IMR-90 (cell line): ENCODE measurements at regions not wholly inside any gene's neighbourhood (a gene's known extent, or its start where the extent isn't known, plus 50 kb on each side); places are given as distances from the start of the nearest gene placed in this dataset.

ENCODE experiments used
- ATAC-seq: fragments of 200-7000 bp; cut with Tn5 transposase; 2 replicates; pipeline ENCODE4 v1.9.1; 2020; ENCODE audit warnings: low read depth, mild to moderate bottlenecking, moderate library complexity
- BruUV-seq: library from RNA; stranded (reverse); fragments of 400-500 nt; replicated peaks from 2 replicates; lab custom pipeline; 2021; lab: Mats Ljungman, UMichigan
- CTCF ChIA-PET: fragments of 300-600 bp; formaldehyde crosslinking; extraction: SDS; loops from one replicate; lab custom pipeline; 2021; ENCODE audit warnings: antibody characterized with exemption; lab: Yijun Ruan, JAX
- POLR2A ChIA-PET: fragments of 300-600 bp; sonication (Branson Sonifier 250); formaldehyde crosslinking; loops from one replicate; lab custom pipeline; 2022; ENCODE audit warnings: antibody characterized with exemption; ENCODE audit not compliant: unreplicated experiment; lab: Charles Lee
- DNase-seq: peaks from one replicate; pipeline ENCODE4 v3.0.0; 2013
- H2AFZ ChIP-seq: replicated peaks from 2 replicates; pipeline ENCODE3; 2013; ENCODE audit warnings: low read length, mild to moderate bottlenecking; ENCODE audit not compliant: poor library complexity
- H2AK5ac ChIP-seq: 2 replicates; pipeline ENCODE4 v1.6.1; 2013; ENCODE audit warnings: low read depth, low read length, inconsistent platforms
- H2AK9ac ChIP-seq: replicated peaks from 2 replicates; pipeline ENCODE3; 2013; ENCODE audit warnings: mild to moderate bottlenecking, low read depth, low read length, moderate library complexity; ENCODE audit not compliant: poor library complexity
- H2BK120ac ChIP-seq: 2 replicates; pipeline ENCODE4 v1.6.1; 2013; ENCODE audit warnings: low read depth, low read length, inconsistent platforms
- H2BK15ac ChIP-seq: 3 replicates; pipeline ENCODE4 v1.6.1; 2013; ENCODE audit warnings: low read depth, low read length, inconsistent platforms
- H2BK20ac ChIP-seq: 2 replicates; pipeline ENCODE4 v1.6.1; 2013; ENCODE audit warnings: low read depth, mild to moderate bottlenecking, inconsistent platforms, low read length, moderate library complexity
- H2BK5ac ChIP-seq: 2 replicates; pipeline ENCODE4 v1.6.1; 2013; ENCODE audit warnings: mild to moderate bottlenecking, low read depth, low read length, inconsistent platforms; ENCODE audit not compliant: poor library complexity, severe bottlenecking
- H3K14ac ChIP-seq: replicated peaks from 2 replicates; pipeline ENCODE4 v1.6.1; 2013; ENCODE audit warnings: low read depth, low read length, inconsistent platforms
- H3K18ac ChIP-seq: 2 replicates; pipeline ENCODE4 v1.6.1; 2013; ENCODE audit warnings: low read depth, low read length, control low read depth
- H3K23ac ChIP-seq: 2 replicates; pipeline ENCODE4 v1.6.1; 2013; ENCODE audit warnings: low read depth, low read length, inconsistent platforms
- H3K27ac ChIP-seq: 2 replicates; pipeline ENCODE4 v1.5.1; 2013; ENCODE audit warnings: mild to moderate bottlenecking, control low read depth, low read length; ENCODE audit not compliant: insufficient read depth
- H3K27me3 ChIP-seq: 2 replicates; pipeline ENCODE4 v1.6.1; 2013; ENCODE audit warnings: low read length; ENCODE audit not compliant: control insufficient read depth, insufficient read depth
- H3K36me3 ChIP-seq: 2 replicates; pipeline ENCODE4 v1.6.1; 2013; ENCODE audit warnings: low read length, mixed read lengths; ENCODE audit not compliant: control insufficient read depth, insufficient read depth
- H3K4ac ChIP-seq: 2 replicates; pipeline ENCODE4 v1.6.1; 2013; ENCODE audit warnings: low read depth, low read length, inconsistent platforms
- H3K4me1 ChIP-seq: 2 replicates; pipeline ENCODE4 v1.6.1; 2013; ENCODE audit warnings: low read length, mixed read lengths; ENCODE audit not compliant: control insufficient read depth, insufficient read depth
- H3K4me2 ChIP-seq: 2 replicates; pipeline ENCODE4 v1.6.1; 2013; ENCODE audit warnings: low read depth, mild to moderate bottlenecking, control low read depth, low read length, moderate library complexity
- H3K4me3 ChIP-seq: 2 replicates; pipeline ENCODE4 v1.5.1; 2013; ENCODE audit warnings: low read depth, mild to moderate bottlenecking, control low read depth, low read length, moderate library complexity; ENCODE audit not compliant: insufficient read depth
- H3K56ac ChIP-seq: 2 replicates; pipeline ENCODE4 v1.6.1; 2013; ENCODE audit warnings: low read length, inconsistent platforms; ENCODE audit not compliant: insufficient read depth; ENCODE audit errors: extremely low read depth
- H3K79me1 ChIP-seq, 2 experiments: 2 replicates each; pipeline ENCODE4 v1.6.1; 2013; ENCODE audit warnings: low read length in 2 of 2, inconsistent platforms in 1 of 2, low read depth in 1 of 2
- H3K9ac ChIP-seq: 2 replicates; pipeline ENCODE4 v1.6.1; 2013; ENCODE audit warnings: low read depth, low read length, control low read depth
- H3K9me1 ChIP-seq: 2 replicates; pipeline ENCODE4 v1.6.1; 2013; ENCODE audit warnings: low read length, inconsistent platforms; ENCODE audit not compliant: insufficient read depth
- H3K9me3 ChIP-seq: 2 replicates; pipeline ENCODE4 v1.6.1; 2013; ENCODE audit warnings: low read length; ENCODE audit not compliant: control insufficient read depth, insufficient read depth
- H4K20me1 ChIP-seq: 2 replicates; pipeline ENCODE4 v1.6.1; 2013; ENCODE audit warnings: low read length, inconsistent platforms; ENCODE audit not compliant: insufficient read depth
- H4K5ac ChIP-seq: 2 replicates; pipeline ENCODE4 v1.6.1; 2013; ENCODE audit warnings: mild to moderate bottlenecking, low read depth, low read length, control low read depth
- H4K8ac ChIP-seq, 2 experiments: 2 replicates each; pipeline ENCODE4 v1.6.1; 2013; ENCODE audit warnings: low read depth in 2 of 2, low read length in 2 of 2, control low read depth in 1 of 2, inconsistent platforms in 1 of 2
- H4K91ac ChIP-seq: 2 replicates; pipeline ENCODE4 v1.6.1; 2013; ENCODE audit warnings: low read depth, low read length, inconsistent platforms; ENCODE audit not compliant: insufficient read depth
- BHLHE40 ChIP-seq: fragments of 150-350 bp; IDR thresholded peaks from 2 replicates; pipeline ENCODE4 v1.6.1; 2016; ENCODE audit warnings: mild to moderate bottlenecking, low read depth, low read length
- CHD1 ChIP-seq: IDR thresholded peaks from 2 replicates; pipeline ENCODE4 v1.6.1; 2012; ENCODE audit warnings: low read depth, low read length, improper control_type of control experiment
- MAZ ChIP-seq: IDR thresholded peaks from 2 replicates; pipeline ENCODE4 v1.6.1; 2012; ENCODE audit warnings: low read depth, mild to moderate bottlenecking, low read length, improper control_type of control experiment, moderate library complexity, borderline replicate concordance
- RAD21 ChIP-seq: IDR thresholded peaks from 2 replicates; pipeline ENCODE4 v1.6.1; 2012; ENCODE audit warnings: low read length, improper control_type of control experiment
- WGBS, 2 experiments: methylation state at CpG; one replicate each; pipeline versions ENCODE4 v1.1.5 to v1.1.7; 2013; ENCODE audit warnings: missing lambda C conversion rate in 2 of 2; ENCODE audit not compliant: insufficient read length in 1 of 2; ENCODE audit errors: extremely low coverage in 2 of 2; 5-methylcytosine and 5-hydroxymethylcytosine counted together
- dilution Hi-C: fragments of 300-500 bp; cut with HindIII; formaldehyde crosslinking; loops from one replicate; pipeline ENCODE4 v1.14.3; 2018; ENCODE audit warnings: low sequenced_read_pairs; ENCODE audit not compliant: unreplicated experiment
- in situ Hi-C: fragments of 300-500 bp; cut with MboI; formaldehyde crosslinking; loops from 3 replicates; pipeline ENCODE4 v1.14.3; 2019; ENCODE audit warnings: low sequenced_read_pairs, inconsistent platforms, mixed read lengths
- intact Hi-C: fragments of 100-400 bp; cut with micrococcal nuclease; formaldehyde crosslinking; loops from 2 replicates; pipeline ENCODE4 v1.10.0; 2022
- TF ChIP-seq, protein P1 (sequence below): conservative IDR thresholded peaks from 2 replicates; pipeline ENCODE4 v1.5.1; 2012; ENCODE audit warnings: mild to moderate bottlenecking, low read depth, low read length, improper control_type of control experiment

DNA sequence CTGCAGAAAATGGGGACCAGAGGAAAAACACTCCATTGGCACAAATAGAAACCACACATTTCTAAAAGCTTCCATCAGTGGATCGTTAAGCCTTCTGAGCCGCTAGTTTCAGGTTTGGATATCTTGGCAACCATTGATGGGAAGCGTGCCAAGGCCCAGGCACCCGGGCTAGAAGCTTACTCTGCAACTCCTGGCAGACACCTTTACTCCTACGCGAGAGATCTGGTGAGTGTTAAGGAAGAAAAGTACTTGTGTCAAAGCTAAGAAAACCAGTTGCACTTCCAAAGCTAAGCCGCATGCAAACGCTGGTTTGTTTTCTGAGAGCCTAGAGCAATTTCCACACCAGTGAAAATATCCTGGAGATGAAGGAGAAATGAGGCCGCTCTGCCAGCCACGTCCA is 472.4 kb downstream of the PMP22 start:
- in situ Hi-C loops, result no loop called here
- H2AK9ac ChIP-seq, result no peak overlapping the region
- H3K36me3 ChIP-seq, result no peaks in the 10 kb centered on the region
- H3K18ac ChIP-seq, result no peak overlapping the region
- peaks cover 7% of the 10 kb centered on the region for H3K4me1 ChIP-seq
- no TSS peak for BruUV-seq
- peak overlapping the region; percentile 17; the same call in 1 of the 2 replicates for H4K91ac ChIP-seq
- intact Hi-C loops, result no loop called here
- H3K79me1 ChIP-seq, result no peaks in the 10 kb centered on the region
- peaks cover 9% of the 10 kb centered on the region for H3K9me1 ChIP-seq
- H3K27ac ChIP-seq, result no peak overlapping the region
- H2BK15ac ChIP-seq, result no peak overlapping the region
- no peak overlapping the region; the same call in 1 of the 2 replicates for H3K4me2 ChIP-seq
- no peak overlapping the region for H3K23ac ChIP-seq
- H2AFZ ChIP-seq, result peak overlapping the region; percentile 12
- peak overlapping the region; percentile 62 for H2BK120ac ChIP-seq
- H4K8ac ChIP-seq, result no peak overlapping the region
- DNase-seq (no peak), ATAC-seq (no peak)
- no peak overlapping the region for H2BK5ac ChIP-seq
- H3K14ac ChIP-seq, result peak overlapping the region; percentile 37; the same call in 1 of the 2 replicates
- no CpG with 5 or more reads among the region's 10 CpGs for WGBS, 2 experiments
- TF ChIP-seq MAZ (no peak), BHLHE40 (no peak), RAD21 (no peak), CHD1 (no peak)
- TF ChIP-seq, protein P1, sequence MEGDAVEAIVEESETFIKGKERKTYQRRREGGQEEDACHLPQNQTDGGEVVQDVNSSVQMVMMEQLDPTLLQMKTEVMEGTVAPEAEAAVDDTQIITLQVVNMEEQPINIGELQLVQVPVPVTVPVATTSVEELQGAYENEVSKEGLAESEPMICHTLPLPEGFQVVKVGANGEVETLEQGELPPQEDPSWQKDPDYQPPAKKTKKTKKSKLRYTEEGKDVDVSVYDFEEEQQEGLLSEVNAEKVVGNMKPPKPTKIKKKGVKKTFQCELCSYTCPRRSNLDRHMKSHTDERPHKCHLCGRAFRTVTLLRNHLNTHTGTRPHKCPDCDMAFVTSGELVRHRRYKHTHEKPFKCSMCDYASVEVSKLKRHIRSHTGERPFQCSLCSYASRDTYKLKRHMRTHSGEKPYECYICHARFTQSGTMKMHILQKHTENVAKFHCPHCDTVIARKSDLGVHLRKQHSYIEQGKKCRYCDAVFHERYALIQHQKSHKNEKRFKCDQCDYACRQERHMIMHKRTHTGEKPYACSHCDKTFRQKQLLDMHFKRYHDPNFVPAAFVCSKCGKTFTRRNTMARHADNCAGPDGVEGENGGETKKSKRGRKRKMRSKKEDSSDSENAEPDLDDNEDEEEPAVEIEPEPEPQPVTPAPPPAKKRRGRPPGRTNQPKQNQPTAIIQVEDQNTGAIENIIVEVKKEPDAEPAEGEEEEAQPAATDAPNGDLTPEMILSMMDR, result no peak
- H3K4ac ChIP-seq, result peak overlapping the region; percentile 37; the same call in 1 of the 2 replicates
- no peaks in the 10 kb centered on the region for H4K20me1 ChIP-seq
- ChIA-PET POLR2A (no interaction called here), CTCF (no interaction called here)
- H2AK5ac ChIP-seq, result peak overlapping the region; percentile 40; the same call in 1 of the 2 replicates
- no peaks in the 10 kb centered on the region for H3K9me3 ChIP-seq
- dilution Hi-C loops, result no loop called here
- H3K56ac ChIP-seq, result no peak overlapping the region
- H2BK20ac ChIP-seq, result peak overlapping the region; percentile 30; the same call in 1 of the 2 replicates
- no peaks in the 10 kb centered on the region for H3K27me3 ChIP-seq
- no peak overlapping the region for H3K9ac ChIP-seq
- peak overlapping the region; percentile 43; the same call in 1 of the 2 replicates for H4K5ac ChIP-seq
- no peak overlapping the region for H3K4me3 ChIP-seq
